ENCODE measurements at regions not wholly inside any gene's neighbourhood (a gene's known extent, or its start where the extent isn't known, plus 50 kb on each side); places are given as distances from the start of the nearest gene placed in this dataset.
"Not testable (repeated sequence)": the region's sequence is repeated elsewhere in the genome, so short reads cannot be mapped to it uniquely, and the experiment has no call there.

DNA sequence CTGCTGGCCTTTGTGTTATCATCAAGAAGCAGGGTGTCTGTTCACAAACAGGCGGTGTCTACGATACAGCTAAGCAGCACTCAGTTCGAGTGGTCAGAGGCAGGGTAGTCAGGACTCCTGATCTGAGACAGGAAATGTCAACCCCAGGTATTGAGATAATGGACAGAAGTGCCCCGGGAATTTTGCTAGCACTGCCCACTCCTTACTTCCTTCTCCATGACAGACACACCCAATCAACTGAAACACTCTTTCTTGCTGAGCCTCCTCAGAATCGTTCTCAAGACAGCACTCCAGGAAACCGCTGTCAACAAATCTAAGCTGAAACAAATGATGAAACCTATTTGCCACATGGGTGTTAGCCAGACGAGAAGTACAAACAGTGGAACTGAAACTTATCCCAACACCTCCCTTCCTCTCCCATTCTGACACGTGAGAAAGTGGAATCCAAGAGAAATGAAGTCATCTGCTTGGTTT lies 109.3 kb downstream of the GTF2IRD2B start:
- intact Hi-C loops (cut with DNase I); H3K27ac ChIP-seq; H3K27me3 ChIP-seq; H3K4me1 ChIP-seq; H3K4me3 ChIP-seq; H3K36me3 ChIP-seq; H3K9me3 ChIP-seq; DNase-seq: not testable (repeated sequence)
- ATAC-seq, result peak; percentile 95

DNA sequence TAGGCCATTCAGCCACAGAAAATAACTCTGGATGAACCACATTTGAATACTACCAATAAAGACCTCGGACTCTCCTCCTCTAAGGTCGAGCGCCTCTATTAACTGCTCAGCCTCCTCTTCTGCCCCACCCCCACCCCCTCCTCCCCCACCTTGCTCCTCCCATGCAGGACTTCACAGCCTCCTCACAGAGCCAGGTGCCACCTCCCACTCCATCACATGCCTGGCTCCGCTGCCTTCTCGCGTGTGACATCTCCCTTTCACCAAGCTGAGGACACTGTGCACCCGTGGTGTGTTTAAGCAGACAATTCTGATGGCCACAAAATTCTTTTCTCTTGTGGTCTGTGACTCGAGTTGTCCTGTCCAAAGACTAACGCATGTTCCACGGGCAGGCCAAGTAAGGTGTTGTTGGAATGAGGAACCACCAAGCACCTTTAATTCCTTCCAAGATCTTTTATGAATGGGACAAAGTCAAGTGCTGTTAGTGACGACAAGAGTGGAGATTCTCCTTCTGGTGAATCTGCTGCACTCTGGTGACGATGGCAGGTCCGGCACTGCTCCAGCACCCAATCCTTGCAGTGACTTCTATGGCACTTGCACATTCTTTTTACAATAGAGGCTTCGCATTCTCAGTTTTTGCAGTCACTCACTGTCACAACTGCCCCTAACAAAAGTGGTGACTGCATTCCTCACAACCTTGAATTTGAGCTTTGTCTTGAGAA lies 113.1 kb downstream of the GTF2IRD2B start:
- DNase-seq; H3K9me3 ChIP-seq; H3K27ac ChIP-seq; H3K4me1 ChIP-seq; intact Hi-C loops (cut with DNase I); H3K4me3 ChIP-seq; H3K36me3 ChIP-seq; H3K27me3 ChIP-seq; ATAC-seq: not testable (repeated sequence)

DNA sequence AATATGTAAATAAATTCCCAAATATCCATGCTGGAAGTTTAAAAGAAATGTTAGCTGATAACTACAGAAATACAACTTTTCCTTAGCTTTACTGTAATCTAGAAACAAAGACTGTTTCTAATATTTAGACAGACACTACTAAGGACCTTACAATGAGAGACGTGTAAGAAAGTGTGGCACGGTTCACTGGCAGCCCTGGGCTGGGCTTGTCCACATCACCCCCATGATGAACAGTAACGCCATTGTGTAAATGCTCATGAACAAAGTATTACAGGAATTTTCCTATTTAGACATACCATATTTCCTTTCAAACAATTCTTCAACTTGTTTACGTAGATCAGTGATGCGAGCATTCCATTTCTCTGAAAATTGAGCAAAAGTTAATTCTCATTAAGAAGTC lies 123.1 kb downstream of the GTF2IRD2B start:
- H3K27me3 ChIP-seq; H3K9me3 ChIP-seq; DNase-seq; H3K4me3 ChIP-seq; ATAC-seq; H3K36me3 ChIP-seq; H3K4me1 ChIP-seq; H3K27ac ChIP-seq; intact Hi-C loops (cut with DNase I): not testable (repeated sequence)

DNA sequence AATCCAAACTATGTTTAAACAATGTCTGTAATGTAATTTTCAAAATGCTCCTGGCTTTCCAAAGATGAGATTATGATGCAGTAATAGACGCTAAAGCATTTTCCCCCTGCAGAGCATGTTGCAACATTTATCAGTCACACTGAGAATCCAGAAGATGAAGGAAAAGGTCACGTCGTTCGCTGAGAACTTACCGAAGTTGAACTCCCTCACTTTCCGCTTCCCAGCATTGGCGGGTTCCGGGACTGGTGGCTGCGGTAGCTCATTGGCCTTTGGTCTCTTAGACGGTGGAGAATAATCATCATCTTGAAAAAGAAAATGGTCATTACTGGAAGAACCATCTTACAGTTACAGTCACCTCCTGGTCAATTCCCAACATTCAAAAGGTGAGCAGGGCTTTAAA lies 124.6 kb downstream of the GTF2IRD2B start:
- DNase-seq; ATAC-seq; H3K9me3 ChIP-seq; H3K4me1 ChIP-seq; intact Hi-C loops (cut with DNase I); H3K4me3 ChIP-seq; H3K27ac ChIP-seq; H3K27me3 ChIP-seq; H3K36me3 ChIP-seq: not testable (repeated sequence)

DNA sequence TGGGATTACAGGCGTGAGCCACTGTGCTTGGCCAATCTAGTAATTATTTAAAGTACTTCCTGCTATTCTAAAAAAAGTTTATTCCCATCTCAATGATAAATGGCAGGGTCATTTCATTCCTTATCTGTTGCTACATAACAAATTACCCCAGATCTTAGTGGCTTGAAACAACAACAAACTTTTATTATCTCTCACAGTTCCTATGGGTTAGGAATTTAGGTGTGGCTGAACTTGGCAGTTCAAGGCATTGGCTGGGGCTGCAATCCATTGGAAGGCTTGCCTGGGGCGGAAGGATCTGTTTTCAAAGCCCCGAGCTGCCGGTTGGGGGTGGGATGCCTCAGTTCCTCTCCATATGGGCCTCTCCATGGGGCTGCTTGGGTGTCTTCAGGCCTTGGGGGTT lies 133.7 kb downstream of the GTF2IRD2B start:
- ATAC-seq; H3K27ac ChIP-seq; H3K4me1 ChIP-seq; H3K9me3 ChIP-seq; DNase-seq; intact Hi-C loops (cut with DNase I); H3K36me3 ChIP-seq; H3K4me3 ChIP-seq; H3K27me3 ChIP-seq: not testable (repeated sequence)

DNA sequence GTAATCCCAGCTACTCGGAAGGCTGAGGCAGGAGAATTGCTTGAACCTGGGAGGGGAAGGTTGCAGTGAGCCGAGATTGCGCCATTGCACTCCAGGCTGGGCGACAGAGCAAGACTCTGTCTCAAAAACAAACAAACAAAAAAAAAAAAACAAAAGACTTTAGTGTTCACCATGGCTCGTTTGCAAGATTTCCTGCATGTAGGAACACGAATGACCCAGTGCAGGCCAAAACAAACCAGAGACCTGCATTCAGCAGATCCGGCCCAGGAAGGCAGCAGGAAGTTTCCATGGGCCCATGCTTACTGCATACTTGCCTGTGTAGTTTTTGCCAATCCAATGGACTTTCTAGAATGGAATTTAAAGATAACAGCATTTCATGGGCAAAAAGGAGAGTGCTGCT lies 137.2 kb downstream of the GTF2IRD2B start:
- H3K4me3 ChIP-seq; intact Hi-C loops (cut with DNase I); H3K27me3 ChIP-seq; H3K9me3 ChIP-seq; H3K36me3 ChIP-seq; H3K4me1 ChIP-seq; ATAC-seq; DNase-seq; H3K27ac ChIP-seq: not testable (repeated sequence)

DNA sequence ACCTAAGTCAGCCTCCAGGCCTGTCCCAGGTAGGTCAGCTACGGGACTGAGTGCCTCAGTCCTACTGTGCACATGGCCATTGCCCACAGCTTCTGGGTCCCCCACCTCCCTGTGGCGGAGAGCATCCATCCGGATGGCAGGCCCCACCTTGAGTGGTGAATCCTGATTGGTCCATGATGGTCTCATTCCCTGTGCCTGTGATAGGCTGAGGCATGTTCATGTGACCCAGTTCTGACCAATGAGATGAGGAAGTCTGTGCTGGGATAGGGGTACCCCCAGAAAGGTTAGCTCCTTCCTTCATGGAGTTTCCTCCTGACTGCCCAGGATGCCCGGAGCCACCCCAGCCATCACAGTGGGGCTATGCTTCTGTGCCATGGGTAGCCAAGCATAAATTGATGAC lies 138.2 kb downstream of the GTF2IRD2B start:
- H3K9me3 ChIP-seq; H3K36me3 ChIP-seq; H3K4me1 ChIP-seq; intact Hi-C loops (cut with DNase I); DNase-seq; H3K4me3 ChIP-seq; H3K27me3 ChIP-seq; H3K27ac ChIP-seq: not testable (repeated sequence)
- ATAC-seq, result peak; percentile 6

DNA sequence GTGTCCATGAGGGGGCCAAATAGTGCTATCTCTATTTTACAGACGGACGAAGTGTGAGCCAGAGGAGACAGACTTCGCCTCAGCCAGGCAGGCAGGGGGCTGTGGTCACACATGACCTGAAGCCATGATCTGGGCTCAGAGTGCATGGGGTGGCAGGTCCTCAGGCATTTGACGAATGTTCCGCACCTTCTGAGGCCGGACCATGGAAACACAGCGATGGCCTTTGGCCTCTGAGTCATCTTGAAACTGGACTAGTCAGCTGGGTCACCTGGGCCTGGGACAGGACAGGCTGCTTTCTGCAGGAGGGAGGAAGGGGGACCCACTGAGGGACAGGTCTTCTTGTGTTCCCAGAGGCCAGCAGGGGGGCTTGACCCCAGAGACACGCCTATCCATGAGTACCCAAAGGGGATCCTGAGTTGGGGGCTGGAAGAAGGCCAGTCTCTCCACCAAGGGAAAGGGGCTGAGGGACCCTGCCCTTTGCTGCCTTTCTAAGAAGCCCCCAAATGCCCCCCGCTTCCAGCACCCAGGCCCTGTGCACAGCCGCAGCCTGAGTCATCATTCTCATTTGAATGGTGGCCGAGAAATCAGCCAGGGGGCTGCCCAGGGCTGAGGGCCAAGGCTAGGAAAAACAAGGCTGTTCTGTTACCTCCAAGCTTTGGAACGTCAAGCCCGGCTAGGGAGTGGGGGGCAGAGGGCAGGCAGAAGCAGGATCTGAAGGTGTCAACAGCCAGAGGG lies 142.9 kb downstream of the GTF2IRD2B start:
- H3K4me1 ChIP-seq; H3K4me3 ChIP-seq; ATAC-seq; H3K36me3 ChIP-seq; H3K27ac ChIP-seq; H3K9me3 ChIP-seq; H3K27me3 ChIP-seq; DNase-seq; intact Hi-C loops (cut with DNase I): not testable (repeated sequence)

DNA sequence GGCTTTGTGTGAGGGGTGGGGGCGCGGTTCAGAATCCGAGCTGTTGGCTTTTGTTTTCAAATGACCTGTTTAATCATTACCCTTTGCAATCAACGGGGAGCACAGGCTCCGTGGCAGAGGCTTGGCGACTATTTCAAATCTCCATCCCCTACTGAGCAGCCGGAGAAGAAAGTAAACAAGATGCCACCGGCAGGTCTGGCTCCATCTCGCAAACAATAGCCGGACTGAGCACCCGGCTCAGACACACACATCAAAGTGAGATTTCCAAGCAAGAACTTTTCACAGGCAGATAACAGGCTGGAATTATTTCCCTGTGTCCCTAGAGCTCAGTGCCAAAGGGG lies 143.4 kb downstream of the GTF2IRD2B start:
- H3K4me1 ChIP-seq; H3K27me3 ChIP-seq; H3K9me3 ChIP-seq; H3K4me3 ChIP-seq; H3K36me3 ChIP-seq; intact Hi-C loops (cut with DNase I); ATAC-seq; DNase-seq; H3K27ac ChIP-seq: not testable (repeated sequence)

DNA sequence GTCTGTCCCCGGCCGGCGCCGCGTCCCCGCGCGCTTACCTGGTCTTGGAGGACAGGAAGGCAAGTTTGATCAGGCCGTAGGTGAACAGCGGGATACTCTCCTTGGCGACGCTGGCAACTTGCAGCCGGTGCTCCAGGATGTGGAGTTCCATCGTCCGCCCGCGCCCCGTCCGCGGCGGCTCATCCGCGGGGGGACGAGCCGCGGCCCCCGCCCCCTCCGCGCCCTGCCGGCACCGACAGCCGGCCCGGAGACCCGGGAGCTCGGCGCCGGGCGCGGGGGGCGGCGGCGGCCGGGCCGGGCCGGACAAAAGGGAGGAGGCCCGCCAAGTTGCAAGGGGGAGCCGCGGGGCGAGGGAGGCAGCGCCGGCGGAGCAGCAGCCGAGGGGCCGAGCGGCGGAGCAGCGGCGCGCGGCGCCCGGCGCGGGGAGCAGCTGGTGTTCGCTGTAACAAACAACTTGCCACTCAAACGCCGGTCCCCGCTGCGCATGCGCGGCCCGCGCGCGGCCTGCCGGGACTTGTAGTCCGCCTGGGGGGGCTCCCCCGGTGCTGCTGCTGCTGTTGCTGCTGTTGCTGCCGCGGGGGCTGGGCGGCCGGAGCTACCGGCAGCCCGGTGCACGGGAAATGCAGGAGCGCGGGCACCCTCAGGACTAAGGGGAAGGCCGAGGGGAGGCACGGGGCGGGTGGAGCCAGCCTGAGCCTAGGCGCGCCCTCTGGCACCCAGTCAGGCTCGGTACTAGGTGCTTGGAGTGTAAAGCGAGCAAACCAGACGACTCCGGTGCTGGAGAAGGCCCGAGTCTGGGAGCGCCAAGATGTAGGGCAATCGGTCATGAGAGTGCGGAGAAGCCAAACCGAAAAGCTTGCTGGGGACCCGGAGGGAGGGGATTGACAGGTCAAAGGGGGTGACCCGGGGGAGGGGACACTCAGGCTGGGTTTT lies 145.1 kb downstream of the GTF2IRD2B start:
- intact Hi-C loops (cut with DNase I); H3K4me3 ChIP-seq: not testable (repeated sequence)

DNA sequence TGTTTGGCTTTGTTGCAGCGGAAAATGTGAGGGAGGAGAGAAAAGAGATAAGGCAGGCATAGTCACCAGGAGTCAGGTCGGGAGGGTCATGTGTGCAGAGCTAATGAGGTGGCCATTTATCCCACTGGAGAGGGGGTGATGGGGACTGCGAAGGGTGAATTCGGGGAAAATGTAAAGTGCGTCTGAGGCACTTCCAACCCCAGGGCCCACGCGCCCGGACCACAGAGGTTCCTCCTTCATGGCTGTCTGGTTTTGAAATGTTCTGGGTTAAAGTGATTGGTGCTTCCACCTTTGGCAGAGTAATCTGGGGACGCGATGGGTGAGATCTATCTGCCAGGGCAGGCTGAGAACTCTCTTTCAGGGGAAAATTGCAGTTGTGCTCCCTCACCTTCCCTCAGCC lies 145.9 kb downstream of the GTF2IRD2B start:
- H3K4me3 ChIP-seq; H3K9me3 ChIP-seq; intact Hi-C loops (cut with DNase I); H3K36me3 ChIP-seq; H3K27ac ChIP-seq; DNase-seq; H3K4me1 ChIP-seq; H3K27me3 ChIP-seq: not testable (repeated sequence)
- ATAC-seq, result peak; percentile 68

More for the DNA sequence above, 145.1 kb downstream of the GTF2IRD2B start:
- peak; percentile 90 for ATAC-seq
- not testable (repeated sequence) for H3K36me3 ChIP-seq, H3K27me3 ChIP-seq, H3K9me3 ChIP-seq, DNase-seq, H3K27ac ChIP-seq, H3K4me1 ChIP-seq

DNA sequence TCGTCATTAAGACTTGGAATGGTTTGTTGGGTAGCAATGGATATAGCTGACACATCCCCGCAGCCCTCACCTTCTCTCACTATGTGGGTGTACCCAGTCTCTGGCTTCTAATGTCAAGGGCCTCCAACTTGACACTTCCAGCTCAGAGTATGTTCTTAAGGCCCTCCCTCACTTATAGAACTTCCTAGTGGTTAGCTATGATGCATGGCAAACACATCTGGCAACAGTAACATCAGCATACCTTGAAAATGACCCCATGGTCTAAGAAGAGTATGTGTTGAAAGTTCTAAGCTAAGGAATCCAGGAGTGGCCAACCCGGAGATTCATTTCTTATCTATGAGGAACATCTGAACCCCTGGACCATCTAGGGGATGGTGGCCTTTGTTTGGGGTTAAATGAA lies 151.2 kb downstream of the GTF2IRD2B start:
- H3K4me3 ChIP-seq; intact Hi-C loops (cut with DNase I); ATAC-seq: not testable (repeated sequence)

DNA sequence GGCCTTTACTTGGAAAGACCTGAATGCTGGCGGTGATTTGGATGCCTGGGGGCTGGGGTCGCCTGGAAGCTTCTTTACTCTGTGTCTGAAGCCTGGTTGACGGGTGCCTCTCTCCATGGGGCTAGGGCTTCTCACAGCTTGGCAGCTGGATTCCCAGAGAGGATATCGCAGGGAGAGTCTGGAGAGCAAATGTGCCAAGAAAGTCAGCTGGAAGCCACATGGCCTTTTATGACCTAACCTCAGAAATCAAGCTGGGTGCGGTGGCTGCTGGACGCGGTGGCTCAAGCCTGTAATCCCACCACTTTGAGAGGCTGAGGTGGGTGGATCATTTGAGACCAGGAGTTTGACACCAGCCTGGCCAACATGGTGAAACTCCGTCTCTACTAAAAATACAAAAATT lies 147.2 kb upstream of the TRIM73 start:
- DNase-seq; H3K27ac ChIP-seq; intact Hi-C loops (cut with DNase I); H3K36me3 ChIP-seq; H3K4me3 ChIP-seq; H3K4me1 ChIP-seq; H3K27me3 ChIP-seq; ATAC-seq; H3K9me3 ChIP-seq: not testable (repeated sequence)

More for the DNA sequence above, 151.2 kb downstream of the GTF2IRD2B start:
- DNase-seq, H3K27ac ChIP-seq, H3K36me3 ChIP-seq, H3K4me1 ChIP-seq, H3K9me3 ChIP-seq, H3K27me3 ChIP-seq: not testable (repeated sequence)

DNA sequence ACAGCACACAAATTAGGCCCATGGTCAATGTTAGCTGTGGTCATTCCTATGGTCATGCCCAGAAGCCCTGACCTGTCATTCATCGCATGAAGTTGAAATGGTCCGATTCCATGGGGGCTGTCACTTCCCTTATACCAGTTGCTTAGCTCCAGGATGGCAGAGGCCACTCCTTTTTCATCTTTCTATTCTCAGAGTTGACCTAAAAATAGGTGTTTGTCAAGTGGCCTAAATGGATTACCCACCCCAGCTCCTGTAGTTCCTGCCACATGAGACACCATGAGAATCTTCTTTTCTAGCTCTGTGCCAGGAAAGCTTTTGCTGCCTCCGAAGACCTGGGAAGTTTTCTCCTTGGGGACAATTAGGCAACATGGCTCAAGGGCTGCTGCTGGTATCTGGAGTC lies 141.2 kb upstream of the TRIM73 start:
- H3K9me3 ChIP-seq; intact Hi-C loops (cut with DNase I); DNase-seq; ATAC-seq; H3K4me1 ChIP-seq; H3K4me3 ChIP-seq; H3K27ac ChIP-seq; H3K27me3 ChIP-seq; H3K36me3 ChIP-seq: not testable (repeated sequence)
